HT-29 (cell line): ENCODE measurements at regions not wholly inside any gene's neighbourhood (a gene's known extent, or its start where the extent isn't known, plus 50 kb on each side); places are given as distances from the start of the nearest gene placed in this dataset.
A peak's percentile ranks its signal among the peaks of the same experiment; 100 is the strongest.

Source experiments
- DNase-seq: peaks from one replicate; pipeline ENCODE4 v3.0.0-alpha.2; 2015; ENCODE audit warnings: low spot score

- no peak for DNase-seq
Measured at GRCh38 chr6:74780831-74781230, 425.0 kb downstream of the COL12A1 start.

- no peak for DNase-seq
Measured at GRCh38 chr6:74768738-74769137, 437.1 kb downstream of the COL12A1 start.

- DNase-seq: no peak
Measured at GRCh38 chr6:74768120-74768519, 437.7 kb downstream of the COL12A1 start.

GRCh38 chr6:74765486-74765885 lies 440.4 kb downstream of the COL12A1 start:
- DNase-seq: no peak

GRCh38 chr6:74764486-74764885 lies 441.4 kb downstream of the COL12A1 start:
- no peak for DNase-seq

GRCh38 chr6:74762841-74763240 lies 443.0 kb downstream of the COL12A1 start:
- no peak for DNase-seq

- no peak for DNase-seq
Measured at GRCh38 chr6:74757813-74758212, 448.0 kb downstream of the COL12A1 start.

- DNase-seq: no peak
Measured at GRCh38 chr6:74756923-74757322, 448.9 kb downstream of the COL12A1 start.

- no peak for DNase-seq
Measured at GRCh38 chr6:74755778-74756177, 450.1 kb downstream of the COL12A1 start.

GRCh38 chr6:74755196-74755595 lies 450.7 kb downstream of the COL12A1 start:
- no peak for DNase-seq

GRCh38 chr6:74753883-74754600 lies 451.8 kb downstream of the COL12A1 start:
- no peak for DNase-seq

GRCh38 chr6:74752303-74752702 lies 453.6 kb downstream of the COL12A1 start:
- peak; percentile 19 for DNase-seq

GRCh38 chr6:74750826-74751225 lies 455.0 kb downstream of the COL12A1 start:
- DNase-seq: no peak

- peak; percentile 32 for DNase-seq
Measured at GRCh38 chr6:74749211-74750147, 456.4 kb downstream of the COL12A1 start.

GRCh38 chr6:74745670-74746069 lies 460.2 kb downstream of the COL12A1 start:
- DNase-seq: no peak

GRCh38 chr6:74742793-74743508 lies 462.9 kb downstream of the COL12A1 start:
- DNase-seq: no peak

GRCh38 chr6:74741646-74742045 lies 464.2 kb downstream of the COL12A1 start:
- no peak for DNase-seq

GRCh38 chr6:74735304-74735703 lies 470.5 kb downstream of the COL12A1 start:
- no peak for DNase-seq

- DNase-seq: no peak
Measured at GRCh38 chr6:74734901-74735300, 471.0 kb downstream of the COL12A1 start.

- no peak for DNase-seq
Measured at GRCh38 chr6:74733830-74734620, 471.8 kb downstream of the COL12A1 start.

GRCh38 chr6:74731931-74732330 lies 473.9 kb downstream of the COL12A1 start:
- DNase-seq: no peak
